Stimulated activated CD4-positive, alpha-beta T cell treated with anti-CD3 and anti-CD28 coated beads, Interleukin-15, amount 100 ng/mL, for 24 hours (primary cell): ENCODE measurements at regions not wholly inside any gene's neighbourhood (a gene's known extent, or its start where the extent isn't known, plus 50 kb on each side); places are given as distances from the start of the nearest gene placed in this dataset.

Source experiments
- DNase-seq: peaks from one replicate; pipeline ENCODE4 v3.0.0-alpha.2; 2020

DNA sequence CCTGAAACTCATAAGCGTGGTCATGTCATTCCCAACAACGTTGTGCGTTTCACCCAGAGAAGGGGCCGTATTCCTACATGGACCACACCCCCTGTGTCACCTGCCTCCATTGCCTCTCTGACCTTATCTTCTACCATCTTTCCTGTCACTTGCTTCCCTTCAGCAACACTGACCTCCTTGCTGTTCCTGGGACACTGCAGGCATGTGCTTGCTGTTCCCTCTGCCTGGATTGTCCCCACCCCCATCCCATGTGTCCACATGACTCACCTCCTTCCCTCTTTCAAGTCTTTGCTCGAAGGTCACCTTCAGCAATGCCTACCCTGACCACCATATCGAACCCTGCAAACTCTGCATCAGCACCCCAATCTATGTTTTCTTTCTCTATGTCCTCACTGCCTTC lies 133.2 kb upstream of the ZNF618 start:
- DNase-seq: no peak

DNA sequence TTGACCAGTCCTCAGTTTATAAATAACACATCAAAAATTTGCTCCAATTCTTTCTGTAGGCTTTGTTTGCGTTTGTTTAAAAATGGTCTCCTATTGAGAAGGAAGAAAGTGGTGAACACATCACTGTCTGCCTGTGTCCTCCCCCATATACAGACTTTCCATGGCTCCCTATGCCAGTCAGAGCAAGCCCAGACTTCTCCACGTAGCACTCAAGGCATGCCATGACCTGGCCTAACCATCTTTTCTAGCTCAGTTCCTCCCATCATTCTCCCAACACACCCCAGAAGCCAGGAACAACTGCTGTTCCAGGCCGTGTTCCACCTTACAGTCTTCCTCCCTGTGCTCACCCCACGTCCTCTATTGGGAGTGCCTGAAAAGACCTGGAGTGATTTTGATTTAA lies 129.6 kb upstream of the ZNF618 start:
- DNase-seq: no peak

DNA sequence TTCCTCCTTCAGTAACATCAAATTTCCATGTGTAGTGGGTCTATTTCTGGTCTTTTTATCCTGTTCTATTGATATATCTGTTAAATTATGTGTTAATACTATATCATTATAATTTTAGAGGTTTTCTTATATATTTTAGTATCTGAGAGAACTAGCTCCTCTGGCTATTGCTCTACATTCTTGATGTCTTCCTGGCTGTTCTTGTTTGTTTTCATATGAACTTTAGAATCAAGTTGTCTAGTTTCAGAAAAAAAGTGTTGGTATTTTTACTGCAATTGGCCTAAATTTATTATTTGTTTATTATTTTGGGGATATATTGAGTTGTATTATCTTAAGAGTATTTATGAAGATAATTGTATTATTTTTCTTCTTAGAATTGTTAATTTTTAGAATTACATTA lies 128.0 kb upstream of the ZNF618 start:
- no peak for DNase-seq

DNA sequence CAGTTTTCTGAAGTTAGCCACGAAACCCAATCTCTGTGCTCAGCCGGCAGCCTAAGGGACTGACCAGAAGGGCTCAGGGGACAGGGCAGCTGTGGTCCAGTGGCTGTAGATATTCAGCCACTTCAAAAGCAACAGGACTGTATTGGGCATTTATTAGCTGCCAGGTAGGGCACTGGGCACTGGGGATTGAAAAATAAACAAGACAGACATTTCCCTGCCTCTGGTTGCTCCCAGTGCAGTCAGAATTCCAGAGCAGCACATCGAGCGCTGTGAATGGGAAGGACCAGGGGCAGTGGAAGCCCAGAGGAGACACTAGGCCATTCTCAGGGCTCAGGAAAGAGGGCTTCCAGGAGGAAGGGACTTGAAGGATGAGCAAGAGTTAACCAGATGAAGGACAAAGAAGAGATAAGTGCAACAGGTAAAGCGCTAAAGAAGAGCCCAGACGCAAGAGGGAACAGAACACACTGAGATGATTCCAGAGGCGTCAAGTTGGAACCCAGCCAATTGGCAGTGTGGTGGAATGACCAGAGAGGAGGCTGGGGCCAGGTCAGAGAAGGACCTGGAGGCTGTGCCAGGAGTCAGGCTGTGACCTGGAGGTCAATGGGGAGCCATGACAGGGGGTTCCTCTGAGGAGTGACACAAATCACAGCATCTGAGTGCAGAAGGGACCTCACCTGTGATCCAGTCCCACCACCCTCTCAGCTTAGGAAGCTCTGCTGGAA lies 122.5 kb upstream of the ZNF618 start:
- no peak for DNase-seq

DNA sequence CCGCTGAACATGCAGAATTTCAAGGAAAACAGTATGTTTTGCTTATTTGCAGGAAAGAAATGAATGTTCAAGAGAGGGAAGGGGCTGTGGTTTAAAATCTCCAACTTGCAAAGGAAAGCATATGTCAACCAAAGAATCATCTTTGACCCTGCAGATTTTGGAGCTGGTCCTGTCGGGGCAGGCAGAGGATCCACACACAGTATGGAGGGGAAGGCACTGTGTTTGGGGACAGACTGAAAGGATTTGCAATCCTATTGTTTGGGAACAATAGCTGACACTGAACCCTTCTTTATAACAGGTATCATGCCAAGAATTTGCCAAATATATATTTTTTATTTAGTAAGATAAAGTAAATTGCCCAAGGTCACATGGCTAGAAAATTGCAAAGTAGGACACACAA lies 121.4 kb upstream of the ZNF618 start:
- DNase-seq: no peak

DNA sequence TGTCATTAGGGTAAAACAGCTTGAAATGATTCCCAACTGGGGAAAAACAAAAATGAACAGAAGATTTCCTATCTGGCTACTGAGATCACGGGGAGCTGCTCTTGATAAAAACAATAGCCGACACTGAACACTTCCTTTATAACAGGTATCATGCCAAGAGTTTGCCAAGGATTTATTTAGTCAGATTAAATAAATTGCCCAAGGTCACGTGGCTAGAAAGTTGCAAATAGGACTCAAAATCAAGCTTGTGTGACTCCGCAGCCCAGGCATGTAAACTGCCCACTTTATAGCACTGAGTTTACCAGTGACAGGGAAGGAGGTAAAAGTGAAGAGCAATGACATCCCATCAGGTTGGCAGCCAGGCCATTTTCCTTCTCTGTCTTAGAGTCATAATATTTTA lies 120.7 kb upstream of the ZNF618 start:
- no peak for DNase-seq

DNA sequence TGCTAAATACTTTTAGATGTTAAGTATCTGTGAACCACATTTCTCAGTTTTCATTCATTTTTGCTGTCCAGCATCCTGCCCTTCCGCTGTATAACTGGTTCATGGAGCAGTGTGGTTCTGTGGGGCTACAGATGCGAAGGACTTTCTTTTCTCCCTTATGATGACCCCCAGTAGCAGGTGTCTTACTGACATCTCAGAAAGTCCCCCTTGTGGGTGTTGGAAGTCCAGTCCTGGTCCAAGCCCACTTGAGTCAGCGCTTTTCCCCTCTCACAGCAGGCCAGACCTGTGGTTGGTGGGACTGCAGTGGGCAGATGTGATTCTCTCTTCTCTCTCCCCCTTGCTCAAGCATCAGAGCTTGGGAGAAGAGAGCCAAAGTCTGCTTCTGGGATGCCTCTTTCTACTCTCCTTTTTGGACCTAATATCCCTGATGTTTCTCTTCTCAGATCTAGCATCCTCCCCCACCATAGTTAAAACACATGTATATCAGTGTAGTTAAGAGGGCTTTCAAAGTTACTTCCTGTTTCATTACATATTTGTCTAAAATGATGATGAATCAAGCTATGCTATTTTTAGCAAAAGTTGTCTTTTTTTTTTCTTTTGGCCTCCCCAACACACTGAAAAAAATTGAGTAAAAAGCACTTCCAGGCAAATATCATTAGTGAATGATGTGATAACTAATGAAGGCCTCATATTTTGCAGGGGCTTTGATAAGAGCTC lies 119.5 kb upstream of the ZNF618 start:
- no peak for DNase-seq

DNA sequence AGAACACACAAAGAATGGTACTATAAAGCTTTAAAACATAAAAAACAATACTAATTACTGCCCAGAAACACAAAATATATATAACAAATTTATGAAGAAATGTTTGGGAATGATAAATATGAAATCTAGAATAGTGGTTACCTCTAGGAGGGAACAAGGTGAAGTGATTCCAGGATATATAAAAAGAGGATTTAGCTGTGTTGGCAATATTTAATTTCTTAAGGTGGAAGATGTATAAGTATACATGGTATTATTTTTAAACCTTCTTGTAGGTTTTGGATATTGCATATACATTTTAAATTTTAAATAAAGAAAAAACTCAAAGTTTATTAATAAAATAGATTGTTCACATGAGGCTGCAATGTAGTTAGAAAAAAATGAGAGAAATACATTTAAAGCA lies 112.7 kb upstream of the ZNF618 start:
- no peak for DNase-seq

DNA sequence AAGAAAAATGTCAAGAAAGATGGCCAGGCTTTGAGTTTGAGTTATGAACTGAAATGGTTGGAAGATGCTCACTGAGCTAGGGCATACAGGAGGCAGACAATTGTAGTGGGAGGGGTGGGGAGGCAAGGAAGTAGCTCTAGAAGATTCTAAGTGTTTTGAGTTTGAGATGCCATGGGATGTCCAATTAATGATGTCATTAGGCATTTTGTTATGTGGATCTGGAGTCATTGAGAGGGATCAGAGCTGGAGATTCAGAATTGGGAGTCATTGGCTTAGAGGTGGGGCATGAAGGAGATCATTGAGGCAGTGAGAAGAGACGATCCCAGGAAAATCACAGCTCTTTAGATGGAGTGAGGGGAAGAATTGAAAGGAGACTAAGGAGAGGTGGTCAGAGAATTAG lies 111.5 kb upstream of the ZNF618 start:
- DNase-seq: no peak

DNA sequence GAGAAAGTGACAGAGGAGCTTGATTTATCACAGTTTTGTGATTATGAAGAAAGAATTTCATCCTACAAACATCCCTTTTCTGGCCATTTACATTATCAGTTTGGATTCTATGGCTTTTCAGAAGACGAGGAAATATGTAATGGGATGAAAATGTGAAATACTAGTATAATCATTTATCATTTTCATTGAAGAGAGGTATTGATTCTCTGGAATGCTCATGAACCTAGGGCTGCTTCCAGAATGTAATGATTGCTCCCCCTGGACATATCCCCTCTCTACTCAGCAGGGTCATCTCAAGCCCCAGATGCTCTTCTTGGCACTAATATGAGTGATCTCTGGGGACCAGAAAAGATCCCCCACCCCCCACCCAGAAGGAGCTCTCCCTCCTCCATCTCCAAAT lies 106.7 kb upstream of the ZNF618 start:
- no peak for DNase-seq

DNA sequence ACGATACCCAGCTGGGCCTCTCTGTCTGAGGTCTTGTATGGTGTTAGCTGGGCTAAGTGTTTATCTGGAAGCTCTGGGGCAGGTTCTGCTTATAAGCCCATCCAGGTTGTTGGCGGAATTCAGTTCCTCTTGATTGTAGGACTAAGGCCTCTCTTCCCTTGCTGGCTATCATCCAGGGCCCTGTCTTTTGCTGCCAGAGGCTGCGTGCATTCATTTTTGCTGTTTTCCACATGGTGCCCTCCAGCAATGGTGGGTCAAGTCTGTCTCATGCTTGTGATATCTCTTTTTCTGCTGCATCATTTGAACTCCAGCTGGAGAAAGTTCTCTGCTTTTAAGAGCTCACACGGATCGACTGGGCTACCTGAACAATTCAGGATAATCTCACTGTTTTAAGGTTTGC lies 105.7 kb upstream of the ZNF618 start:
- DNase-seq: no peak

DNA sequence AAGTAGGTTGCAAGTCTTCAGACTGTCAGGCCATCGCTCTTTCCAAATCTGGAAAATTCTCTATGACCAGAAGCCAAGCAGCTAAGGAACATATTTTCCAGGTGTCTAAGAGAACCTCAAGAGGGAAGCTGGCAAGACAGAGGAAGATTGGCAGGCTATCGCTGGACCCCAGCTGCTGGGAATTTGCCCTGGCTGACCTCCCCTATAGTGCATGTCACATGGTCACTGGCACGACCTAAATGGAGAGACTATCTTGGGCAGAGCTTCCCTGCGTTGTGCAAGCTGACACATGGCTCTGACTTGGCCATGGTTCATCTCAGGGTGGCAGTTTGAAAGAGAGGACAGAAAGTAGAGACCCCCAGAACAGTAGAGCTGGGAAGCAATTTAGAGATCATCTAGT lies 104.9 kb upstream of the ZNF618 start:
- DNase-seq: no peak

DNA sequence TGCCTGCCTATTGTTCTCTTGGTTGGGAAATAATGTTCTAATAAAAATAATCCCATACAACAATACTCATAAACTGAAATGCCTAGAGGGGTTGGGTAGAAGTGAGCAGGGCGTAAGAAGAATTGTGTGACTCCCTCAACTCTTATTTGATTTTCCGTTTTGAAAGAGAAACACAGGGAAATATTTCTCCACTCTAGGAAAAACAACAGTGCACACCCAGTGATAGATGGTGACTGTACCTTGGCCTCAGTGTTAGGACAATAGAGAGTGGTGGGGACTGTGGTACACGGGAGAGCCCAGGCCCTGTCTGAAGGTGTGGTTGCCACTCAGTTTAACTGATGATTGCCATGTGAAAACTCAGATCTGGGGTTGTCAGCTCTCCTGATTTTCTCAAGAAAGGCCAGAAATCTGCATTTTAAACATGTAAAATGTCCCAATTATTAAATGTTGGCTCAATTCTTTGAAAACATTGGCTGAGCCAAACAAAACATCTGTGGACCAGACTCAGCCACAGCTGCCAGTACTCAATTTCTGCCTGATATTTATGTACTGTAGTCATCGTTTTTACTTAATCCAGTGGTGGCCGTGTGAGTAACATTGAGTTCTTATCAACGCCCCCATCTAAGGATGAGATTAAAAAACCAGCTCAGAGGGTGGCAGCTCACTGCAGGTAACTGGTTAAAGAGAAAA lies 103.8 kb upstream of the ZNF618 start:
- no peak for DNase-seq

DNA sequence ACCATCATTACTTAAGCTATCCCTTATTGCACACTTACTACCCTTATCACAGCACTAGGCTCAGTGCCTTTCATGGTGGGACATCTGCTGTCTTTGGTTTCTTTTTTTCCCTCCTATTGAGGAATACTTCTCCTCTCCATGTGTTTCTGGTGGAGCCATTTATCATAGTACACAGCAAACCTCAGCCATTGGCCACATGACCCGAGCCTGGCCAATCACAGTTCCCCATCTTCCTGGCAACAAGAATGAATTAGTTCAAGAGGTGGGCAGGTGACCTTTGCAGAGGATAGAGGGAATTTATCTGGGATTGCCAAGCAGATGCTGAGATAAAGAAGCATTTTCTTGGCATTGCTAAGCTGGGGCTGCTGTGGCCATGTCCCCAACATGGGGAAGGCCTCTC lies 101.1 kb upstream of the ZNF618 start:
- no peak for DNase-seq

DNA sequence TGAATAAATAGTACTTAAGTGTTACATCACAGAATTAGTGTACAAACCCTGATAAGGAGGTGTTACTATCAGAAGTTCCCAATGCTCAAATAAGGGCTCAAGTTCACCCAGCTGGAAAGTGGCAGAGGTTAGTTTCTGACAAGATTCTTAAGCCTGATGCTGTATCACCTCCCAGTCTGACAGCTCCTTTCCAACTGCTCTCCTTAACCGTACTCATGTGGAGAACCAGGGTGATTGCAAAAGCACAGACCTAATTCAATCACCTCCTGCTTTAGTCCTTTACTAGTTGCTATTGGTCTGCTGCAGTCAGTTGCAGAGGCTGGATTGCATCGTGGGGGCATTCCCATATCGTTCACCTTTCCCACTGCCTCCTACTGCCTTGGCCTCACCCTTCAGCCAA lies 100.4 kb upstream of the ZNF618 start:
- DNase-seq: no peak

DNA sequence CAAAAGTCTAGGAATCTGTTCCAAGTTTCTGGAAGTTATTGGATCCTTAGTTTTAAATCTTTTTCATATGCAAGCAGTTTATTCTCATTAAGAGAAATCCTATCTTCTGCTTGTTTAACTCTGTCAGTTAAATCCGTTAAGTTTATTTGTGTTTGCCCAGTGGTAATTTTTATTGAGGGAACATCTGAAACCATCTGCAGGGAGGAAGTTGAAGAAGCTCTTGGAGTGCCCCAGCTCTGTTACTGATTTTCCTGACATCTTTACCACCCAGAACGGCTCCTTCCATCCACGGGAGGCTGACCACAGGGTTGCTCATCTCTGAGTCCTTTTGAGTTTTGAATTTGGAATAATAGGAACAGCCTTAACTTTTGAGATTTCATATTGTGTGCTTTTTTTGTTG lies 99.9 kb upstream of the ZNF618 start:
- DNase-seq: no peak

DNA sequence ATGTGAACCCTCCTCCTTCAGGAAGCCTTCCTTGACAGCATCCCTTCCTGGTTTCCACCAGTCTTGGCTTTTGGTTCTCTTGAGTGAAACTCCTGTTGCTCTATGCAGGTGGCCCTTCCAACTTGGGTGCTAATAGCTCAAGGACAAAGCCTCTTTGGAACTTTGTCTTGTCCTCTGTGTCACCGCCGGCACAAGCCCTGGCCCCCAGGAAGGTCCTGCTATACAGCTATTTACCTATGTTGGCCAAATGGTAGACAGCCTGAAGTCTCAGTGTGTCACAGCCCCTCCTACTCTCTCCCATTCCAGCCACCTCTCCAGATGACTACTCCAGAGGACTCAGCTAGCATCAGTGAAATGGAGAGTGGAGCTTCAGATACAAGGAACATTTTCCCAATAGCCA lies 94.7 kb upstream of the ZNF618 start:
- DNase-seq: no peak

DNA sequence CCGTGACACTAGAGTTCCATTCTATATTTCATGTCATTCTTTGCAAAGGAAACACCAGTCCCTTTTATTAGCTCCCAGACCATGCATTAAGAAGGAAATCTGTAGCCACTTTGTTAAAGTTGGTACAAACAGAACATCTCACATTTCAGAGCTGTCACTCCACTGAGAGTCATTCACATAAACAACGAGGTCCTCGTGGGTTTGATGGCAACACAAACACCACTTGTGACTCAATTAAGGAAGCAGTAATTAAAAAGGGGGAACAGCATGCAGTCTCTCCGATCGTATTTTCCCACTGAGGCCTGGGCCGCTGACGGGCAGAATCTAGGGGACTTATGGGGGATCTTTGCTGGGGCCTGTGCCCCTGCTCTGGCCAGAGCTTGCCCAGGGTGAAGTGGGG lies 94.2 kb upstream of the ZNF618 start:
- no peak for DNase-seq

DNA sequence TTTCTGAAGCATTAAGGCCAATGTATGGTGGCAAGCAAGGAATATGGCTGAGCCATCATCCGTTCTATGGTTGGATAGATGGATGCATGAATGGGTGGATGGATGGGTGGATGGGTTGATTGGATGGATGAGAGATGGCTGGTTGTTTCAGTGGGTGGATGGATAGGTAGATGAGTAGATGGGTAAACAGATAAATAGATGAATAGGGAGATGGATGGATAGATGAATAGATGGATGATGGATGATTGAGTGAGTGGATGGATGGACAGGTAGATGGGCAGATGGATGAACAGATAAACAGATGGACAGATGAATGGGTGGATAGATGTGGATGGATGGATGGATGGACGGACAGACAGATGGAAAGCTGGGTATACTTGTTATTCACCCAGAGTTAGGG lies 92.6 kb upstream of the ZNF618 start:
- no peak for DNase-seq

DNA sequence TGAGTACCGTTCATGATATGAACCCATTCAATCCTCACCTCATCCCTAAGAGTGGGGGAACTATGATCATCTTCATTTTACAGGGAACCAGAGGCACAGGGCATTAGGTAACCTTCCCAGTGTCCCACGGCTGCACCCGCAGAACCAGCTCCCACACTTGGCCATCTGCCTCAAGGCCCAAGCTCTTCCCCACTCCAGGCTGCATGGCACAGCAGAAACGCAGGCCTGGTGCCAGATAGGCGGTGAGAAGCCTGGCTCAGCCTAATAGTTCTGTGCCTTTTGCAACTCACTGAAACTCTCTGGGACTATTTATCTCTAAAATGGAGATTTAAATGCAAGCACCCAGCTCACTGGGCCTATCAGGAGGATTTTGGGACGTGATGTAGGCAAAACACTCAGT lies 90.8 kb upstream of the ZNF618 start:
- no peak for DNase-seq

DNA sequence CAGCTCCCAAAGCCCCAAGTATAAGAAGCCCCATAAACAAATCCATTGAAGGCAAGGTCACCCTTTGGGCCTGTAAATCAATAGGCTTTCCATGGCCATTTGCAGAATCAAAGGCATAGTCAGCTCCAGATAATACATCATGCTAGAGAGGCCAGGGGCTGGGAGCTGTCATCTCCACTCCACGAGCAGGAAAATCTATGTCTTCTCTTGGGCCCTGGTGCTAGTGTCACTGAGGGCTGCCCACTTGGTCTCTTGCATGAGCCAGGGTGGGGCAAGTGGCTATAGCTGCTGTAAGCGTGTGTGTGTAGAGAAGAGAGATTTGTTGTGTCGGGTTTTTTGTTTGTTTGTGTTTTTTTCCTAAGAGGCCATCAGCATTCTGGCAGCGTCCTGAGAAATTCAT lies 90.0 kb upstream of the ZNF618 start:
- DNase-seq: no peak

DNA sequence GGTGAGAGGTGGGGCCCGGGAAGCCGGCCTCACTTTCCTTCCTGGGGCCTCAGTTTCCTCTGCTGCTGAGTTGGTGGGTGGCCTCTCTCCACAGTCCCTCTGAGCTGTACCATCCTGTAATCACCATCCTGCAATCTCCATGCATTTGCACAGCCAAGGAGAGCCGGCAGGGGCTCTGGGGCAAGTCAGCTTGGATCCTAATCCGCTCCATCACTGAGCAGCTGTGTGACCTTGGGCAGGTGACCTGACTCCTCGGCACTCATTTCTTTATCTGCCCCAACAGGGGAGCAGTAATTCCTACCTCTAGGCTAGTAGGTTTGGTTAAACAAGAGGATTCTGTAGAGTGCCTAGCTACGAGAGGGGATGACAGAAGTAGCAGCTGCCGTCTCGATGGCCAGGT lies 88.2 kb upstream of the ZNF618 start:
- DNase-seq: no peak

DNA sequence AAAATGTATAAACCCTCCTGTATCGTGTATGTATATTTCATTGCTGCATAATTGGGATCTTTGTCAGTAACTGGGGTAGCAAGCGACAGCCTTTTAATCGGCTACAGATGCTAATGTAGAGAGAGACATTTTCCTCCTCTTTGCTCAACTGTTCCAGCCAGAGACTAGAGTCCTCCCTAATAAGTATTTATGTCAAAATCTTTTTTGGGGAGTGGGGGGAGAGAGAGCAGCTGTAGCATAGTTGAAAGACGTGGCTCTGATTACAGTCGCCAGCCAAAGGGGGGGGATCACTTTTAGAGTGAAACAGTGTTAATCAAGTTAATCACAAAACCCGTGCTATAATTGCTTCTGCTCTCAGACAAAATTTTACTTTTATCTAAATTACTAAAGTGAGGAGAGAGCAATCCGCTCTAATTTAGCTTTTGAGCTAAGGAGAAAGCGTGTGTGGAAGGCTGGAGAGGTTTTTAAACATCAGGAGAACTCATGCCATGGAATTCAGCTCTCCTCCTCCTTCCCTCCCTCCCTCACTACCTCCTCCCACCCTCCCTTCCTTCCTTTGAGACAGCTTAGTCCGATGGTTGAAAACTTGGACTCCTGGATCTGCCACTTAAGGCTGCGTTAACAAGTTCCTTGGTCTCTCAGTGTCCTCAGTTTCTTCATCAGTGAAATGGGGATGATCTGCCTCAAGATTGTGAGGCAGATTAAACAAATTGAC lies 87.3 kb upstream of the ZNF618 start:
- DNase-seq: no peak

DNA sequence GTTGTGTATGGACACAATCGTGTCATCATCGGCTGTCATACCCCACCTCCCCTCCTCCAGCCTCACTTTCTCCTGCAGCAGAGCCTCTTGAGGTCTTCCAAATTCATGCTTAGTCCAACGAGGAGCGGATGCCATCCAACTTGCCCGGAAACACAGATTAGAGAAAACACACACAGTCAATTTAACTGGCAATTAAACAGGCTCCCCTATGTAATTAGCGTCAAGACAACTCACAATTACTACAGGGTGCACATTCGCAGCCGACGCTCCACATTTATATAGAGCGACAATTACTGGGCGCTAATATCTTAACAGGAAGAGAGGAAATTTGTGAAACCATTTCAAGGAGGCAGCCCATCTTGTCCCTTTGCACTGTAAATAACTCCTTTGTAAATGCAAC lies 86.0 kb upstream of the ZNF618 start:
- DNase-seq: no peak
